Neutrophil (primary cell): ENCODE measurements at regions not wholly inside any gene's neighbourhood (a gene's known extent, or its start where the extent isn't known, plus 50 kb on each side); places are given as distances from the start of the nearest gene placed in this dataset.

Source experiments
- H3K27ac ChIP-seq: fragments of 200-600 bp; sonication (generic); 2 replicates; pipeline ENCODE4 v1.5.1; 2016; ENCODE audit warnings: mild to moderate bottlenecking, moderate library complexity
- H3K27me3 ChIP-seq: fragments of 200-600 bp; sonication (generic); 2 replicates; pipeline ENCODE4 v1.6.0; 2016; ENCODE audit warnings: mild to moderate bottlenecking
- H3K36me3 ChIP-seq: fragments of 200-600 bp; sonication (generic); 2 replicates; pipeline ENCODE4 v1.5.1; 2017
- H3K4me1 ChIP-seq, 2 experiments: fragments of 200-600 bp in 1 of 2; sonication (generic) in 1 of 2; 1 replicate in 1 of 2; 2 replicates in 1 of 2; pipeline versions ENCODE4 v1.5.1 to v1.6.1; 2013 to 2016; ENCODE audit warnings: low read depth in 1 of 2, low read length in 1 of 2, mild to moderate bottlenecking in 1 of 2, moderate library complexity in 1 of 2; ENCODE audit not compliant: control insufficient read depth in 1 of 2, insufficient read depth in 1 of 2
- H3K4me3 ChIP-seq, 2 experiments: fragments of 200-600 bp in 1 of 2; sonication (generic) in 1 of 2; 1 replicate in 1 of 2; 2 replicates in 1 of 2; pipeline ENCODE4 v1.5.1; 2013 to 2016; ENCODE audit warnings: low read depth in 1 of 2, low read length in 1 of 2, mild to moderate bottlenecking in 1 of 2, moderate library complexity in 1 of 2
- H3K9me3 ChIP-seq: fragments of 200-600 bp; sonication (generic); 2 replicates; pipeline ENCODE4 v1.5.1; 2016
- TF ChIP-seq, protein P1 (sequence below): fragments of 200-600 bp; sonication (generic); IDR thresholded peaks from 2 replicates; pipeline ENCODE4 v1.5.1; 2016; ENCODE audit warnings: antibody characterized with exemption

DNA sequence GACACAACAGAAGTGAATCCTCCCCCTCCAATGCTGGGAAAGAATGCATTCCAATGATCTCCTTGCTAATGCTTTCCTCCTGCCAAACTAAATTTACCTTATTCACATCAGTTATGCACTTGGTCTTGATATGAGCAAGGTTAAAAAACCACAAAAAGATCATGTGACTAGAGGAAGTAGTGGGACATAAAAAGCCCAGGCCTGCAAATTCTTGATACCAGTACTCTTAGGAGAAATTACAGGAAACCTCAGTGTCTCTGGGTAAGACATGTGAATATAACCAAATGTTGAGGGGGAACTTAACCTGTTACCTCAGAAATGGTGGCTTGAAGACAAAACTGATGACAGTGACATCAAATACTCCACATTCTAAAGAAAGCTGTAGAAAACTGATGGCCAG, 427.1 kb downstream of the RPS29 start:
- H3K4me3 ChIP-seq: no peak overlapping the region
- H3K27ac ChIP-seq: no peak overlapping the region
- no peaks in the 10 kb centered on the region for H3K36me3 ChIP-seq
- TF ChIP-seq, protein P1, sequence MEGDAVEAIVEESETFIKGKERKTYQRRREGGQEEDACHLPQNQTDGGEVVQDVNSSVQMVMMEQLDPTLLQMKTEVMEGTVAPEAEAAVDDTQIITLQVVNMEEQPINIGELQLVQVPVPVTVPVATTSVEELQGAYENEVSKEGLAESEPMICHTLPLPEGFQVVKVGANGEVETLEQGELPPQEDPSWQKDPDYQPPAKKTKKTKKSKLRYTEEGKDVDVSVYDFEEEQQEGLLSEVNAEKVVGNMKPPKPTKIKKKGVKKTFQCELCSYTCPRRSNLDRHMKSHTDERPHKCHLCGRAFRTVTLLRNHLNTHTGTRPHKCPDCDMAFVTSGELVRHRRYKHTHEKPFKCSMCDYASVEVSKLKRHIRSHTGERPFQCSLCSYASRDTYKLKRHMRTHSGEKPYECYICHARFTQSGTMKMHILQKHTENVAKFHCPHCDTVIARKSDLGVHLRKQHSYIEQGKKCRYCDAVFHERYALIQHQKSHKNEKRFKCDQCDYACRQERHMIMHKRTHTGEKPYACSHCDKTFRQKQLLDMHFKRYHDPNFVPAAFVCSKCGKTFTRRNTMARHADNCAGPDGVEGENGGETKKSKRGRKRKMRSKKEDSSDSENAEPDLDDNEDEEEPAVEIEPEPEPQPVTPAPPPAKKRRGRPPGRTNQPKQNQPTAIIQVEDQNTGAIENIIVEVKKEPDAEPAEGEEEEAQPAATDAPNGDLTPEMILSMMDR: no peak
- no peaks in the 10 kb centered on the region for H3K27me3 ChIP-seq
- H3K4me1 ChIP-seq: no peaks in the 10 kb centered on the region
- no peaks in the 10 kb centered on the region for H3K9me3 ChIP-seq

GRCh38 chr14:49139593-49139992, 446.6 kb downstream of the RPS29 start:
- no peak overlapping the region for H3K27ac ChIP-seq
- no peaks in the 10 kb centered on the region for H3K9me3 ChIP-seq
- H3K36me3 ChIP-seq: no peaks in the 10 kb centered on the region
- no peaks in the 10 kb centered on the region for H3K4me1 ChIP-seq
- H3K4me3 ChIP-seq: no peak overlapping the region
- TF ChIP-seq, protein P1: no peak
- H3K27me3 ChIP-seq: no peaks in the 10 kb centered on the region

GRCh38 chr14:49134940-49135339, 451.2 kb downstream of the RPS29 start:
- Histone ChIP-seq H3K4me3 (no peak overlapping the region), H3K27me3 (no peaks in the 10 kb centered on the region), H3K27ac (no peak overlapping the region), H3K9me3 (no peaks in the 10 kb centered on the region), H3K36me3 (no peaks in the 10 kb centered on the region), H3K4me1 (no peaks in the 10 kb centered on the region)
- TF ChIP-seq, protein P1: no peak

GRCh38 chr14:49121246-49121645, 464.9 kb downstream of the RPS29 start:
- Histone ChIP-seq H3K4me3 (no peak overlapping the region), H3K27me3 (no peaks in the 10 kb centered on the region), H3K27ac (no peak overlapping the region), H3K36me3 (no peaks in the 10 kb centered on the region), H3K9me3 (no peaks in the 10 kb centered on the region), H3K4me1 (no peaks in the 10 kb centered on the region)
- TF ChIP-seq, protein P1: no peak

DNA sequence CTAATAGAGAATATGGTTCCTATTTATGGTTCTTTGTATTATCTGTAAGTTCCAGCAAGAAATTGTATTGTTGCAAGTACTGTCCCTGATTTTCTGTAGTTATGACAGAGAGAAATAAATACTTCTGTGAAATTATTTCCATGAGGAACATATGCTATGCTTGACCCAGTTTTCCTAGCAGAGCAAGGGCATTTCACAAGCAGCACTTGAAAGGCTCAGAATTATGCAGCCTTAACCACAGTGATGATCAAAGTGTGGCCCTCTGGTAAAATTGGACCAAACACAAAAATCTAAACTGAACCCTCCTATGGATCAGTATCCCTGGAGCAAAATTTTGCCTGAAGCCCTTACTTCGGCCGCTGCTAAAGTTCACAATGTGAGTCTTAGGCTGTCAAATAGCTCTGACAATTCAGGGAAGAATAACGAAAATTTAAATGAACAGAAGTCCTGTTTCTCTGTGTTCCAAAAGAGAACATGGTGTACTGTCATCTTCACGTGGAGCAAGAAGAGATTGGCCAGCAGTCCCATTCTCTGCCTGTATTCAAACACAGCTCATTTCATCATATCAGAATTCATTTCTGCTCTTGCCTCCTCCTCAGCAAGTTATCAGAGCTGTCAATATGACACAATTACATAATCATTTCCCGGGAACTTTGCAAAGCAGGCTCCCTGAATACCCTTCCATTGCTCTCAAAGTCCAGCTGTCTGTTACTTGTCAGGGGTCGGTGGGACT, 471.9 kb downstream of the RPS29 start:
- Histone ChIP-seq H3K9me3 (no peaks in the 10 kb centered on the region), H3K4me3 (no peak overlapping the region), H3K27ac (no peak overlapping the region), H3K27me3 (no peaks in the 10 kb centered on the region), H3K4me1 (no peaks in the 10 kb centered on the region), H3K36me3 (no peaks in the 10 kb centered on the region)
- TF ChIP-seq, protein P1: no peak
